SK-N-SH (cell line): ENCODE measurements at regions not wholly inside any gene's neighbourhood (a gene's known extent, or its start where the extent isn't known, plus 50 kb on each side); places are given as distances from the start of the nearest gene placed in this dataset.

ENCODE experiments used
- CTCF ChIP-seq: fragments of 200-600 bp; sonication (generic); IDR thresholded peaks from 2 replicates; pipeline ENCODE4 v1.6.1; 2017; ENCODE audit warnings: antibody characterized with exemption, mild to moderate bottlenecking, moderate library complexity
- POLR2AphosphoS5 ChIP-seq: IDR thresholded peaks from 2 replicates; pipeline ENCODE4 v1.6.1; 2012; ENCODE audit warnings: low read depth, low read length

DNA sequence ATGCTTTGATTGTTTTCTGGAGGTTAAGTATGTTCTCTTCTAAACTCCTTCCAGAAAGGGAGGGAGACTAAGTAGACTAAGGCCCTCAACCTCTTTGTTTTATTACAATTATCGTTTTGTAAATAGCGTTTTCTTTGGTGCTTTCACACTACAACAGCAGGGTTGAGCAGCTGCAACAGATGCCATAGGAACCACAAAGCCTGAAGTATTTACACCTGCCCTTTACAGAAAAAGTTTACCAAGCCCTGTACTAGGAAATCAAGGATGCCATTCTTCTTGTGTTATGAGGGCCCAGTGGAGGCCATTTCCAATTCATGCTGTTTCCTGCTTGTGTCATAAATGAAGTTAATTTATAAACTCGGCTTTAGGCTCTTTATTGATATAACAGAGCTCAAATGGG lies 914.8 kb downstream of the DCDC2C start:
- TF ChIP-seq CTCF (no peak), POLR2AphosphoS5 (no peak)
